Keratinocyte (primary cell): ENCODE measurements at regions not wholly inside any gene's neighbourhood (a gene's known extent, or its start where the extent isn't known, plus 50 kb on each side); places are given as distances from the start of the nearest gene placed in this dataset.
A peak's percentile ranks its signal among the peaks of the same experiment; 100 is the strongest.
"Not testable (repeated sequence)": the region's sequence is repeated elsewhere in the genome, so short reads cannot be mapped to it uniquely, and the experiment has no call there.

ENCODE experiments used
- DNase-seq: peaks from one replicate; pipeline ENCODE4 v3.0.0-alpha.2; 2011; ENCODE audit warnings: low read depth, missing footprints, low spot score
- FAIRE-seq: peaks from 2 replicates; lab custom pipeline; 2011; peaks lifted over from hg19 to GRCh38; lab: Jason Lieb, UNC
- H2AFZ ChIP-seq: 2 replicates; pipeline ENCODE4 v1.6.0; 2012; ENCODE audit warnings: low read length, control low read depth, inconsistent platforms; ENCODE audit not compliant: control insufficient read depth
- H3K27ac ChIP-seq: 2 replicates; pipeline ENCODE4 v1.5.1; 2011; ENCODE audit warnings: low read length; ENCODE audit not compliant: control insufficient read depth, insufficient read depth
- H3K27me3 ChIP-seq: 3 replicates; pipeline ENCODE4 v1.6.0; 2011; ENCODE audit warnings: low read length; ENCODE audit not compliant: control insufficient read depth, insufficient read depth; ENCODE audit errors: extremely low read depth
- H3K36me3 ChIP-seq, 2 experiments: 2 replicates in 1 of 2; 3 replicates in 1 of 2; pipeline ENCODE4 v1.5.1; 2011; ENCODE audit warnings: low read length in 2 of 2, mild to moderate bottlenecking in 1 of 2; ENCODE audit not compliant: control insufficient read depth in 2 of 2, insufficient read depth in 2 of 2; ENCODE audit errors: extremely low read depth in 1 of 2
- H3K4me1 ChIP-seq: 3 replicates; pipeline ENCODE4 v1.5.1; 2011; ENCODE audit warnings: low read length; ENCODE audit not compliant: control insufficient read depth, insufficient read depth; ENCODE audit errors: extremely low read depth
- H3K4me2 ChIP-seq: 3 replicates; pipeline ENCODE4 v1.6.0; 2011; ENCODE audit warnings: low read depth, low read length; ENCODE audit not compliant: control insufficient read depth, insufficient read depth; ENCODE audit errors: extremely low read depth
- H3K4me3 ChIP-seq, 3 experiments: fragments of 200-600 bp in 1 of 3; sonication (generic) in 1 of 3; 2 replicates in 2 of 3; 3 replicates in 1 of 3; pipeline ENCODE4 v1.5.1; 2011 to 2016; ENCODE audit warnings: low read length in 3 of 3, mild to moderate bottlenecking in 3 of 3, control low read depth in 2 of 3, inconsistent platforms in 1 of 3, low read depth in 1 of 3, mixed read lengths in 1 of 3, mixed run types in 1 of 3, moderate library complexity in 1 of 3; ENCODE audit not compliant: control insufficient read depth in 2 of 3, insufficient read depth in 2 of 3; ENCODE audit errors: extremely low read depth in 1 of 3
- H3K79me2 ChIP-seq: 2 replicates; pipeline ENCODE4 v1.6.0; 2012; ENCODE audit warnings: low read length; ENCODE audit not compliant: control insufficient read depth, insufficient read depth
- H3K9ac ChIP-seq: 3 replicates; pipeline ENCODE4 v1.6.0; 2011; ENCODE audit warnings: low read length; ENCODE audit not compliant: control insufficient read depth, insufficient read depth; ENCODE audit errors: extremely low read depth
- H3K9me1 ChIP-seq: 3 replicates; pipeline ENCODE4 v1.6.0; 2011; ENCODE audit warnings: low read length; ENCODE audit not compliant: control insufficient read depth, insufficient read depth; ENCODE audit errors: extremely low read depth
- H3K9me3 ChIP-seq: 2 replicates; pipeline ENCODE4 v1.5.1; 2012; ENCODE audit warnings: low read depth, low read length; ENCODE audit not compliant: control insufficient read depth
- H4K20me1 ChIP-seq: 3 replicates; pipeline ENCODE4 v1.6.0; 2011; ENCODE audit warnings: low read length; ENCODE audit not compliant: control insufficient read depth, insufficient read depth; ENCODE audit errors: extremely low read depth
- EZH2 ChIP-seq: IDR thresholded peaks from one replicate; pipeline ENCODE4 v1.6.1; 2012; ENCODE audit warnings: inconsistent platforms, mild to moderate bottlenecking, low read length, moderate library complexity
- dilution Hi-C: fragments of 300-500 bp; cut with MboI; formaldehyde crosslinking; loops from one replicate; pipeline ENCODE4 v1.7.0; 2020; ENCODE audit warnings: low sequenced_read_pairs; ENCODE audit not compliant: extremely low pct_ligation_motif_present

- Histone ChIP-seq H3K27ac (peak overlapping the region; percentile 88), H3K27me3 (no peaks in the 10 kb centered on the region), H3K9me1 (peaks cover 5% of the 10 kb centered on the region), H3K36me3 (no peaks in the 10 kb centered on the region), H3K4me2 (no peak overlapping the region), H4K20me1 (no peaks in the 10 kb centered on the region), H3K4me1 (peaks cover 48% of the 10 kb centered on the region), H3K79me2 (no peaks in the 10 kb centered on the region), H2AFZ (no peak overlapping the region), H3K9ac (no peak overlapping the region), H3K4me3 (no peak overlapping the region), H3K9me3 (peaks cover 2% of the 10 kb centered on the region)
- peak; percentile 73 for FAIRE-seq
- dilution Hi-C loops: no loop called here
- DNase-seq: peak; percentile 25
- no peak for TF ChIP-seq EZH2
These were observed 118.2 kb upstream of the OR9Q1 start for GRCh38 chr11:57905439-57905838.

- H3K9me1 ChIP-seq, FAIRE-seq, H4K20me1 ChIP-seq, H2AFZ ChIP-seq, H3K36me3 ChIP-seq, H3K79me2 ChIP-seq, H3K27me3 ChIP-seq, H3K9me3 ChIP-seq, H3K4me2 ChIP-seq, dilution Hi-C loops, H3K4me3 ChIP-seq, DNase-seq, H3K9ac ChIP-seq, H3K27ac ChIP-seq: not testable (repeated sequence)
- peaks cover 18% of the 10 kb centered on the region for H3K4me1 ChIP-seq
These were observed 115.3 kb upstream of the OR9Q1 start for GRCh38 chr11:57908399-57908798.

GRCh38 chr11:57911522-57911921 lies 112.2 kb upstream of the OR9Q1 start:
- FAIRE-seq: not testable (repeated sequence)

More at GRCh38 chr11:57911522-57911921, 112.2 kb upstream of the OR9Q1 start:
- H3K27ac ChIP-seq, H3K9me1 ChIP-seq, H3K9me3 ChIP-seq, H3K4me1 ChIP-seq, H3K36me3 ChIP-seq, H2AFZ ChIP-seq, H3K4me3 ChIP-seq, dilution Hi-C loops, H4K20me1 ChIP-seq, H3K4me2 ChIP-seq, H3K9ac ChIP-seq, H3K79me2 ChIP-seq, DNase-seq, H3K27me3 ChIP-seq: not testable (repeated sequence)
